GM12873 (cell line): ENCODE measurements at regions not wholly inside any gene's neighbourhood (a gene's known extent, or its start where the extent isn't known, plus 50 kb on each side); places are given as distances from the start of the nearest gene placed in this dataset.

Experiments used
- CTCF ChIP-seq: IDR thresholded peaks from 2 replicates; pipeline ENCODE4 v1.5.1; 2012; ENCODE audit warnings: low read depth, mild to moderate bottlenecking, moderate library complexity, low read length, control low read depth; ENCODE audit not compliant: insufficient read depth; ENCODE audit errors: missing control alignments

- no peak for TF ChIP-seq CTCF
Measured at GRCh38 chr5:125293223-125293622, 546.8 kb upstream of the ZNF608 start.

DNA sequence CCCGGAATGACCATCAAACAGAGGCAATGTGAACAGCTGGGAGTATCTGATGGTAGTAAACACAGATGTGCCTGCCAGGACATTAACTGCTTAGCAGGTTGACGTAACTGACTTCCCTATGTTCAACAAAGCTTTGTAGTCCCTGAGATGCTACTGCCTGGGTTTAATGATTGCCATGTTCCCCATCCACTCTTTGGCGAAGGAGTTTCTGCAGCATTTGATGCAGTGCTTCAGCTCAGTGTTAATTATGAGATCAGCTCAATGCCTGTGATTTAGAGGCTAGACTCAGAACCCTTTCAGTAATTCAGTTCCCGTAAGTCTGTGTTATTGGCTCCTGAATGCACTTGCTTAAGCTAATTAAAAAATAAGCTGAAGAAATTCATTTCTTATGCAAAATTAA is 547.3 kb upstream of the ZNF608 start:
- no peak for TF ChIP-seq CTCF

DNA sequence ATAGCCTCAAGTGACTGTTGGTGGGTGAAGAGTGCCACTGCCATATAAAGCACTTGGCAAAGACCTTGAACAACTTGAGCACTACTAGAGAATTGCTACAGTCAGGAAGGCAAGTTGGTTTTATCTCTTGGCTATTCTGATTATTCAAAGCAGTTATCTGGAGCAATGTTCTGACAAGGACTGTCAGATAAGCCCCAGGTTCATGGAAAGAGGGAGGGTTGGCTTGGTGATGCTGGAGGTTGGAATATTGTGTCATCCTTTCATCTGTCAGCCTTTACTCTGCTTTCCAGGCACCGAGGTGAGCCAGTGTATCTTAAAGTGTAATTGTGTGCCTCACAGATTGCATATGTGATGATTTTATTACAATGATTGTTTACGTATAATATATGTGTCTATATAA is 548.4 kb upstream of the ZNF608 start:
- no peak for TF ChIP-seq CTCF

- TF ChIP-seq CTCF = no peak
Measured at GRCh38 chr5:125295405-125295872, 549.0 kb upstream of the ZNF608 start.

- no peak for TF ChIP-seq CTCF
Measured at GRCh38 chr5:125298258-125298657, 551.8 kb upstream of the ZNF608 start.

DNA sequence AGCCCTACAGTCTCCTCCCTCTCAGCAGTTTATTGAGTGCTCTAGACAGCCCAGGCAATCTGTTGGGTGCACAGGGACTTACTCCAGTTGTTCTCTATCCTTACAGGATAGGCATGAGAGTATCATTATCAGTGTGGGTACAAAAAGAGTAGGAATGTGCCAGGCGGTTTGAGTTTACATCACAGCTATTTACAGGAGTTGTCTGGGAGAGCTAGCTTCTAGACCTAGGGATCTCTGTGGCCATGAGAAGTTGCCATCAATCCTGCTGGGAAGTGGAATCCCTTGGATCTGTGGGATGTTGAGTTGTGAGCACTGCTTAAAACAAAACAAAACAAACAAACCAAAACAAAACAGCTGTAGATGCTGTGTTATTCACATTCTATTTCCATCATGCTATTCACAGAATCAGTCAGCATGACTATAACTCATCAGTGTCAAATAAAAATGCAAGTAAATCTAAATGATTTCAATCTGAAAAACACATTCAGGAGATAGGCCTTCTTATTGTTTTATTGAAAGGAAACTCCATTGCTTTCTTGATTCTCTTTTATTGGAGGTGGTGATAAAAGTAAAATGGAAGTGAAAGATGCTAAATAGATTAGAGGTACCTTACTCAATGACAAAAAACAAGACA is 552.4 kb upstream of the ZNF608 start:
- no peak for TF ChIP-seq CTCF

DNA sequence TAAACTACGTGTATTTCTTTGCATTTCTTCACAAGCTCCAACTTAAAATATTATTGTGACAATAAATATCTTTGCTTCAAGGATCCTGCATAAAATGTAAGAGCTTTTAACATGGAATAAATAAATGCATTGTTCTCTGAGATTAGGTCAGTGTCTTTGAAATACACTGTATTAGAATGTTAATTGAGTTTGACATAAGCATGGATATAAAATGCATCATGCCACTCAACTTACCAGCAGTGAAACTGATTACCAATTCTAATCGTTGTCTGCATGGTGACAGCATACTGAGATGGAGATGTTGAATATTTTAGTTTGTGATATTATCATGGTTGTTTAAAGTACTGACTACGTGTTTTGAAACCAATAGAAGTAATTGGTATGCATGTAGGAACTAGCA is 555.3 kb upstream of the ZNF608 start:
- TF ChIP-seq CTCF = no peak
